GM12875 (cell line): ENCODE measurements at regions not wholly inside any gene's neighbourhood (a gene's known extent, or its start where the extent isn't known, plus 50 kb on each side); places are given as distances from the start of the nearest gene placed in this dataset.

Experiments
- H3K4me3 ChIP-seq: one replicate; pipeline ENCODE4 v1.5.1; 2011; ENCODE audit warnings: low read depth, low read length, control low read depth
- CTCF ChIP-seq: IDR thresholded peaks from 2 replicates; pipeline ENCODE4 v1.5.1; 2011; ENCODE audit warnings: low read depth, mild to moderate bottlenecking, control low read depth, inconsistent platforms, low read length, moderate library complexity, borderline replicate concordance; ENCODE audit not compliant: insufficient read depth

GRCh38 chr9:110103257-110103656 is 104.7 kb downstream of the C9orf152 start:
- H3K4me3 ChIP-seq = no peak overlapping the region
- TF ChIP-seq CTCF = no peak

GRCh38 chr9:110104261-110104809 is 103.6 kb downstream of the C9orf152 start:
- no peak for TF ChIP-seq CTCF
- no peak overlapping the region for H3K4me3 ChIP-seq

- TF ChIP-seq CTCF = no peak
- no peak overlapping the region for H3K4me3 ChIP-seq
These were observed 102.9 kb downstream of the C9orf152 start for GRCh38 chr9:110105107-110105506.

- no peak for TF ChIP-seq CTCF
- H3K4me3 ChIP-seq = no peak overlapping the region
These were observed 101.3 kb downstream of the C9orf152 start for GRCh38 chr9:110106661-110107060.

GRCh38 chr9:110109333-110110092 is 98.4 kb downstream of the C9orf152 start:
- no peak overlapping the region for H3K4me3 ChIP-seq
- TF ChIP-seq CTCF = no peak

- TF ChIP-seq CTCF = no peak
These were observed 97.8 kb downstream of the C9orf152 start for GRCh38 chr9:110110154-110110553.

GRCh38 chr9:110111868-110112267 is 96.1 kb downstream of the C9orf152 start:
- no peak for TF ChIP-seq CTCF
- H3K4me3 ChIP-seq = no peak overlapping the region

More at GRCh38 chr9:110110154-110110553, 97.8 kb downstream of the C9orf152 start:
- no peak overlapping the region for H3K4me3 ChIP-seq
